HS-5 (cell line): ENCODE measurements at regions not wholly inside any gene's neighbourhood (a gene's known extent, or its start where the extent isn't known, plus 50 kb on each side); places are given as distances from the start of the nearest gene placed in this dataset.
"Not testable (repeated sequence)": the region's sequence is repeated elsewhere in the genome, so short reads cannot be mapped to it uniquely, and the experiment has no call there.

Experiments
- DNase-seq: peaks from one replicate; pipeline ENCODE4 v3.0.0-alpha.2; 2012; ENCODE audit warnings: low read depth

GRCh38 chr21:28704746-28705145 lies 287.9 kb downstream of the LTN1 start:
- DNase-seq: no peak

- DNase-seq: no peak
Measured at GRCh38 chr21:28703861-28704260, 288.8 kb downstream of the LTN1 start.

GRCh38 chr21:28699596-28700259 lies 292.9 kb downstream of the LTN1 start:
- DNase-seq: no peak

- no peak for DNase-seq
Measured at GRCh38 chr21:28699186-28699585, 293.5 kb downstream of the LTN1 start.

- DNase-seq: no peak
Measured at GRCh38 chr21:28696844-28697410, 295.8 kb downstream of the LTN1 start.

GRCh38 chr21:28693476-28693875 lies 299.2 kb downstream of the LTN1 start:
- no peak for DNase-seq

- no peak for DNase-seq
Measured at GRCh38 chr21:28690196-28690595, 302.5 kb downstream of the LTN1 start.

GRCh38 chr21:28688381-28688780 lies 304.3 kb downstream of the LTN1 start:
- DNase-seq: no peak

- DNase-seq: no peak
Measured at GRCh38 chr21:28687586-28687985, 305.1 kb downstream of the LTN1 start.

GRCh38 chr21:28683982-28684752 lies 308.5 kb downstream of the LTN1 start:
- no peak for DNase-seq

GRCh38 chr21:28682884-28683283 lies 309.8 kb downstream of the LTN1 start:
- DNase-seq: not testable (repeated sequence)

GRCh38 chr21:28677096-28677495 lies 315.6 kb downstream of the LTN1 start:
- DNase-seq: not testable (repeated sequence)

GRCh38 chr21:28675331-28676041 lies 317.2 kb downstream of the LTN1 start:
- DNase-seq: no peak

GRCh38 chr21:28674763-28675162 lies 317.9 kb downstream of the LTN1 start:
- no peak for DNase-seq

GRCh38 chr21:28671549-28672195 lies 321.0 kb downstream of the LTN1 start:
- no peak for DNase-seq

GRCh38 chr21:28669971-28670653 lies 322.6 kb downstream of the LTN1 start:
- DNase-seq: no peak

- DNase-seq: no peak
Measured at GRCh38 chr21:28669321-28669720, 323.4 kb downstream of the LTN1 start.

GRCh38 chr21:28663754-28664153 lies 328.9 kb downstream of the LTN1 start:
- no peak for DNase-seq

- no peak for DNase-seq
Measured at GRCh38 chr21:28663111-28663693, 329.5 kb downstream of the LTN1 start.

GRCh38 chr21:28657566-28657965 lies 335.1 kb downstream of the LTN1 start:
- DNase-seq: no peak

GRCh38 chr21:28655471-28655870 lies 337.2 kb downstream of the LTN1 start:
- no peak for DNase-seq
